ENCODE measurements at regions not wholly inside any gene's neighbourhood (a gene's known extent, or its start where the extent isn't known, plus 50 kb on each side); places are given as distances from the start of the nearest gene placed in this dataset.

DNA sequence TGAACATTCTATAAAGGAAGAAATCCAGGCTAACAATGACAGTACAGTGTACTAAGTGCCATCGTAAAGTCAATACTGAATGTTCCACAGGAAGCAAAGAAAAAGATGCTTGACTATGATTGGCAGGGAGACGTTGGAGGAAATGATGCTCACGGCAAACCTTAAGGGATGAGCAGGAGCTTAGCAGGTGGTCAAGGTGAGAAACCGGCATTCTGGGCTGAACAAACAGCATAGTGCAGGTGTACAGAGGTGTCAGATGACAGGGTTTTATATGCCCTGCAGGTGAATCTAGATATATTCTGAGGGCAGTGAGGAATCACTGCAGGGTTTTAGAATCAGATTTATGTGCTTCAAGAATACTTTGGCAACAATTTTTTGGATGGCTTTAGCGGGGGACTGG is 85.3 kb upstream of the HEPHL1 start:
- Histone ChIP-seq H3K9me3 (ENCODE audit: control insufficient read depth, insufficient read depth, low read length) (no peaks in the 10 kb centered on the region), H3K4me3 (ENCODE audit: low read length) (no peak overlapping the region), H3K4me1 (ENCODE audit: control insufficient read depth, low read length) (no peaks in the 10 kb centered on the region), H3K27ac (ENCODE audit: low read depth, low read length) (no peak overlapping the region), H4K20me1 (ENCODE audit: control insufficient read depth, insufficient read depth, low read depth, low read length) (no peaks in the 10 kb centered on the region), H3F3A (ENCODE audit: control insufficient read depth, insufficient read depth) (no peaks in the 10 kb centered on the region), H3K9me2 (replicated peaks; ENCODE audit: control insufficient read depth, low read length) (no peaks in the 10 kb centered on the region), H3K27me3 (ENCODE audit: control insufficient read depth, low read length) (no peaks in the 10 kb centered on the region), H3K4me2 (ENCODE audit: low read length) (no peak overlapping the region), H3K36me3 (ENCODE audit: control insufficient read depth, low read length) (no peaks in the 10 kb centered on the region), H3K79me2 (ENCODE audit: control insufficient read depth, low read length) (no peaks in the 10 kb centered on the region)
- no peak for TF ChIP-seq EZH2phosphoT487 (IDR thresholded peaks at IDR 0.05; ENCODE audit: borderline replicate concordance, low read length)
- TF ChIP-seq, protein P1, sequence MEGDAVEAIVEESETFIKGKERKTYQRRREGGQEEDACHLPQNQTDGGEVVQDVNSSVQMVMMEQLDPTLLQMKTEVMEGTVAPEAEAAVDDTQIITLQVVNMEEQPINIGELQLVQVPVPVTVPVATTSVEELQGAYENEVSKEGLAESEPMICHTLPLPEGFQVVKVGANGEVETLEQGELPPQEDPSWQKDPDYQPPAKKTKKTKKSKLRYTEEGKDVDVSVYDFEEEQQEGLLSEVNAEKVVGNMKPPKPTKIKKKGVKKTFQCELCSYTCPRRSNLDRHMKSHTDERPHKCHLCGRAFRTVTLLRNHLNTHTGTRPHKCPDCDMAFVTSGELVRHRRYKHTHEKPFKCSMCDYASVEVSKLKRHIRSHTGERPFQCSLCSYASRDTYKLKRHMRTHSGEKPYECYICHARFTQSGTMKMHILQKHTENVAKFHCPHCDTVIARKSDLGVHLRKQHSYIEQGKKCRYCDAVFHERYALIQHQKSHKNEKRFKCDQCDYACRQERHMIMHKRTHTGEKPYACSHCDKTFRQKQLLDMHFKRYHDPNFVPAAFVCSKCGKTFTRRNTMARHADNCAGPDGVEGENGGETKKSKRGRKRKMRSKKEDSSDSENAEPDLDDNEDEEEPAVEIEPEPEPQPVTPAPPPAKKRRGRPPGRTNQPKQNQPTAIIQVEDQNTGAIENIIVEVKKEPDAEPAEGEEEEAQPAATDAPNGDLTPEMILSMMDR (IDR thresholded peaks at IDR 0.05; ENCODE audit: low read depth, low read length, poor library complexity, severe bottlenecking) = no peak

DNA sequence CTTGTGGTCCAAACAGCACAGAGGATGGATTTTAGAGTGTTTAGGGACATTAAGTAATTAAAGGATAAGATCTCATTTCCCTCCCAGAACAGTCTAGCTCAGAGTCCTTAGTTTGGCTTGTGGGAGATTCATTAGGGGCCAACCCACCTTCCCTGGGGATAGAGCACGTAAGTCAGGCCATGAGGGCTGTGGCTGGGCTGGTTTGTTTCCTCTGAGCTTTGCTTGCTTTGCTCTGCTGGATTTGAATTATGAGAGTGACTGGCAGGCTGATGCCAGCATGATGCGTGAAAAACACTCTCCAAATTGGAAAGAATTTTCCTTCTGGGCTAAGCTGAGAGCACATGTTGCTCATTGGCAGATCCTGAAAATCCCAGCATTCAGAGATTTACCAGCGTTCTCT is 84.7 kb upstream of the HEPHL1 start:
- Histone ChIP-seq H3K9me3 (ENCODE audit: control insufficient read depth, insufficient read depth, low read length) (no peaks in the 10 kb centered on the region), H4K20me1 (ENCODE audit: control insufficient read depth, insufficient read depth, low read depth, low read length) (no peaks in the 10 kb centered on the region), H3K4me2 (ENCODE audit: low read length) (no peak overlapping the region), H3K27ac (ENCODE audit: low read depth, low read length) (no peak overlapping the region), H3K27me3 (ENCODE audit: control insufficient read depth, low read length) (no peaks in the 10 kb centered on the region), H3K4me1 (ENCODE audit: control insufficient read depth, low read length) (no peaks in the 10 kb centered on the region), H3K36me3 (ENCODE audit: control insufficient read depth, low read length) (no peaks in the 10 kb centered on the region), H3F3A (ENCODE audit: control insufficient read depth, insufficient read depth) (no peaks in the 10 kb centered on the region), H3K9me2 (replicated peaks; ENCODE audit: control insufficient read depth, low read length) (no peaks in the 10 kb centered on the region), H3K4me3 (ENCODE audit: low read length) (no peak overlapping the region), H3K79me2 (ENCODE audit: control insufficient read depth, low read length) (no peaks in the 10 kb centered on the region)
- TF ChIP-seq, protein P1 (IDR thresholded peaks at IDR 0.05; ENCODE audit: low read depth, low read length, poor library complexity, severe bottlenecking) = no peak
- TF ChIP-seq EZH2phosphoT487 (IDR thresholded peaks at IDR 0.05; ENCODE audit: borderline replicate concordance, low read length) = no peak

GRCh38 chr11:93939084-93939760 is 81.9 kb upstream of the HEPHL1 start:
- Histone ChIP-seq H3K27me3 (ENCODE audit: control insufficient read depth, low read length) (no peaks in the 10 kb centered on the region), H4K20me1 (ENCODE audit: control insufficient read depth, insufficient read depth, low read depth, low read length) (no peaks in the 10 kb centered on the region), H3K36me3 (ENCODE audit: control insufficient read depth, low read length) (no peaks in the 10 kb centered on the region), H3K79me2 (ENCODE audit: control insufficient read depth, low read length) (no peaks in the 10 kb centered on the region), H3K4me1 (ENCODE audit: control insufficient read depth, low read length) (no peaks in the 10 kb centered on the region), H3K9me3 (ENCODE audit: control insufficient read depth, insufficient read depth, low read length) (no peaks in the 10 kb centered on the region), H3F3A (ENCODE audit: control insufficient read depth, insufficient read depth) (no peaks in the 10 kb centered on the region), H3K27ac (ENCODE audit: low read depth, low read length) (no peak overlapping the region), H3K9me2 (replicated peaks; ENCODE audit: control insufficient read depth, low read length) (no peaks in the 10 kb centered on the region), H3K4me3 (ENCODE audit: low read length) (no peak overlapping the region), H3K4me2 (ENCODE audit: low read length) (no peak overlapping the region)
- no peak for TF ChIP-seq EZH2phosphoT487 (IDR thresholded peaks at IDR 0.05; ENCODE audit: borderline replicate concordance, low read length)
- TF ChIP-seq, protein P1 (IDR thresholded peaks at IDR 0.05; ENCODE audit: low read depth, low read length, poor library complexity, severe bottlenecking) = no peak
